ENCODE measurements at regions not wholly inside any gene's neighbourhood (a gene's known extent, or its start where the extent isn't known, plus 50 kb on each side); places are given as distances from the start of the nearest gene placed in this dataset.
A peak's percentile ranks its signal among the peaks of the same experiment; 100 is the strongest.
"Not testable (repeated sequence)": the region's sequence is repeated elsewhere in the genome, so short reads cannot be mapped to it uniquely, and the experiment has no call there.

DNA sequence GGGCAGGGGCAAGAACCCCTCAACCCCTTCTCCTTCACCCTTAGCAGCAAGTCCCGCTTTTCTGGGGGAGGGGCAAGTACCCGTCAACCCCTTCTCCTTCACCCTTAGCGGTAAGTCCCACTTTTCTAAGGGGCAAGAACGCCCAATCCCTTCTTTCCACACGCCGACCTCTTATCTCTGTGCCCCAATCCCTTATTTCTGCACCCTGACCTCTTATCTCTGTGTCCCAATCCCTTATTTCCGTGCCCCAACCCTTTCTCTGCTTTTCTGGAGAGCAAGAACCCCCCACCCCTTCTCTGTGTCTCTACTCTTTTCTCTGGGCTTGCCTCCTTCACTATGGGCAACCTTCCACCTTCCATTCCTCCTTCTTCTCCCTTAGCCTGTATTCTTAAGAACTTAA is 225.0 kb upstream of the DUSP10 start:
- DNase-seq (ENCODE audit: low read depth) = not testable (repeated sequence)

DNA sequence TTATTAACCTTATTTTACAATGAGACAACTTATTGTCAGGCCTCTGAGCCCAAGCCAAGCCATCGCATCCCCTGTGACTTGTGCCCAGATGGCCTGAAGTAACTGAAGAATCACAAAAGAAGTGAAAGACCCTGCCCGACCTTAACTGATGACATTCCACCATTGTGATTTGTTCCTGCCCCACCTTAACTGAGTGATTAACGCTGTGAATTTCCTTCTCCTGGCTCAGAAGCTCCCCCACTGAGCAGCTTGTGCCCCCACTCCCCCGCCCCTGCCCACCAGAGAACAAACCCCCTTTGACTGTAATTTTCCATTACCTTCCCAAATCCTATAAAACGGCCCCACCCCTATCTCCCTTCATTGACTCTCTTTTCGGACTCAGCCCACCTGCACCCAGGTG is 224.0 kb upstream of the DUSP10 start:
- not testable (repeated sequence) for DNase-seq (ENCODE audit: low read depth)

DNA sequence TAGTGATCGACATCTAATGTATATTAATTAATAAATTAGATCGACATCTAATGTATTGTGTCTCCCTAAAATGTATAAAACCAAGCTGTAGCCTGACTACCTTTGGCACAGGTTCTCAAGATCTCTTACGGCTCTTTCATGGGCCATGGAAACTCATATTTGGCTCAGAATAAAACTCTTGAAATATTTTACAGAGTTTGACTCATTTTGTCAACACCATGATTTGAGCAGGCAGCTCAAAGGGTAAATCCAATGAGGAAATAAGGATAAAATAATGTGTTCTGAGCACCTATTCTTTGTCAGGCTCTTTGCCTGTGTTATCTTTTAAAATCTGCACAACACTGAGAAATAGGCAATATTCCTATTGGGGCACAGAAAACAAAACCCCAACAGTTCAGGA is 223.4 kb upstream of the DUSP10 start:
- no peak for DNase-seq (ENCODE audit: low read depth)

DNA sequence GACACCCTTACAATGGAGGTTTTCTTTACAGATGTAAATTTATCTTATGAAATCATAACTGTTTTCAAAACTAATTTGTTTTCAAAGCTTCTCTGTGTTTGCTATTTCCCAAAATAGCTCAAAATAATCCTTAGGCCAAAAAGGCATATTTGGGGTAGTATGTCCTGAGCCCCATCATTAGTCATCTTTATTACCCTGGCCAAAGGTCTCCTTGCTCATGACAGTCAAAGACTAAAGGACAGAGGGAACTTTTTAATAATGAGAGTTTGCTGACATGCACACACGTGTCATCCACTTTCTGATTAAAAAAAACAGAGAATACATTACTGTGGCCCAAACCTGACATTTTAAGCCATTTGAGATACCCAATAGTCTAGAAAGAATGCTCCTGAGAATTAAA is 221.9 kb upstream of the DUSP10 start:
- peak; percentile 66 for DNase-seq (ENCODE audit: low read depth)

DNA sequence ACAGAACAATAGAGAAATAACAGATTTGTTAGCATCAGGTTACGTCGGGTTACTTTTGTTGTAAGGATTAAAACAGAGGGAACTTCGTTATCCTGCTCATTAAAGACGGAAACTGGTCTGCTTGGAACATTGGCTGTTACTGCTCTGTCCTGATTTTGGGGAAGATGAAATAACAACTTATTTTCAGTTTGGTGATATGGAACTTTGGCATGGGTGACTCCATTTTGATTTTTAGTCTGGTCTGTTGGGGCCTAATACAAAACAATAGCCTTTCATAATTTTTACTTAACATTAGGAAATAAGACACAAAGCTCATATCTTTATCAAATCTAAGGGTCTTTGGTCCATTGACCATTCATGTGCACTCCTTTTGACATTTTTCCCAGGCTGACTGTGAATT is 220.5 kb upstream of the DUSP10 start:
- DNase-seq (ENCODE audit: low read depth) = no peak

DNA sequence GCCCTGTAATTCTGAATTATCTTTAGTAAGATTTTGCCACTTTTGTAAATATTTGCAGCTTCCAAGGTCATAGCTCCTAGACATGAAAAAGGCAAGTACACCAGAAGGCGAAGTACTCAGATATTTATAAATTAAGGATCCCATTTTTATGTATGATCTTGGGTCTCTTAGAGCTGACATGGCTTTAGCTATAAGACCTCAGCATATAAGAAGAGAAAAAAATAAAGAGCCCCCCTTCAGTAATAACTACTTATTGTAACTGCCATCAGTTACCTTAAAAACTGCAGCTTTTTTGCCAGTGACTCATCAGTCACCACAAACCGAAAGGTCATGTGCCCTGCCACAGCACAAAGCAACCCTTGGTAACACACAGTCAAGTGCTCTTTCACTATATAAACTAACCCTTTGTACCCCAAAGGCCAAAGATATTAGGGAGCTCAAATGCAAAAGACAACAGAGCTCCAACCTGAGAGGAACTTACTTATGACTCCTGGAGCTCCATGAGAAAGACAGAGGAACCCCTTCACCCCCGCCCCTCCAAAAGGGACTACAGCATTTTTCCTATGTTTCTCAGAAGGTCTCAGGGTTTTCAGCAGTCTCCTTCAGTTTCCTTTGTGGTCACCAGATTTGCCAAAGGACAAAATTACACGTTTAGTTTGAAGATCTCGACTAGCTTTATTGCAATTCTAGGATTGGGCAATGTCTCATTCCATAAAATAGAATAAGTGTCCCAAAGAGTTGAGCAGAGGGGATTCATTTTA is 219.8 kb upstream of the DUSP10 start:
- peak; percentile 94 for DNase-seq (ENCODE audit: low read depth)

DNA sequence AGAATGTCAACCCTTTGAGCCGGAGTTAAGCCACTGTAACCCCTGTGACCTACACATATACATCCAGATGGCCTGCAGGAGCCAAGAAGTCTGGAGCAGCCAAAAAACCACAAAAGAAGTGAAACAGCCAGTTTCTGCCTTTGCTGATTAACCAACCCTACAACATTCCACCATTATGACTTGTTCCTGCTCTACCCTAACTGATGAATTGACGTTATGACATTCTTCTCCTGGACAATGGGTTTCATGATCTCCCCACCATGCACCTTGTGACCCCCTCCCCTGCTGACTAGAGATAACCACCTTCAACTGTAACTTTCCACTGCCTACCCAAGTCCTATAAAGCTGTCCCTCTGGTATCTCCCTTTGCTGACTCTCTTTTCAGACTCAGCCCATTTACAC is 216.3 kb upstream of the DUSP10 start:
- DNase-seq (ENCODE audit: low read depth) = peak; percentile 59

DNA sequence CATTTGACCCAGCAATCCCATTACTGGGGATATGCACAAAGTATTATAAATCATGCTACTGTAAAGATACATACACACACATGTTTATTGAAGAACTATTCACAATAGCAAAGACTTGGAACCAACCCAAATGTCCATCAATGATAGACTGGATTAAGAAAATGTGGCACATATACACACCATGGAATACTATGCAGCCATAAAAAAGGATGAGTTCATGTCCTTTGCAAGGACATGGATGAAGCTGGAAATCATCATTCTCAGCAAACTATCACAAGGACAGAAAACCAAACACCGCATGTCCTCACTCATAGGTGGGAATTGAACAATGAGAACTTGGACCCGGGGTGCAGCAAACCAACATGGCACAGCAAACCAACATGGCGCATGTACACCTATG is 215.5 kb upstream of the DUSP10 start:
- not testable (repeated sequence) for DNase-seq (ENCODE audit: low read depth)

DNA sequence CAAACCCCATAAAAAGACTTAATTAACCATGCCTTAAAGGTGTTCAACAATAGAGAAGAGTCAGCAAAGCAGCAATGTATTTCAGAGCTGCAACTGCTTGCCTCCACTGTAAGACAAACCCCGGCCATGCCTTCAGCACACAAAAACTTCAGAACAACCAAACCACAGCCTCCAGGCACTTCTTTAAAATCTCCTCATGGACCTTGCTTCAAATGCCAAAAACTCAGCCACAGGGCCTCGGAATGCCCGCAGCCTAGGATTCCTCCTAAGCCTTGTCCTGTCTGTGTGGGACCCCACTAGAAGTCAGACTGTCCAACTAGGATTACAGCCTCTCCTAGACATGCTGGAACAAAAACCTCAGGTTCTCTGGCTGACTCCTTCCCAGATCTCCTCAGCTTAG is 208.1 kb upstream of the DUSP10 start:
- DNase-seq (ENCODE audit: low read depth) = no peak

DNA sequence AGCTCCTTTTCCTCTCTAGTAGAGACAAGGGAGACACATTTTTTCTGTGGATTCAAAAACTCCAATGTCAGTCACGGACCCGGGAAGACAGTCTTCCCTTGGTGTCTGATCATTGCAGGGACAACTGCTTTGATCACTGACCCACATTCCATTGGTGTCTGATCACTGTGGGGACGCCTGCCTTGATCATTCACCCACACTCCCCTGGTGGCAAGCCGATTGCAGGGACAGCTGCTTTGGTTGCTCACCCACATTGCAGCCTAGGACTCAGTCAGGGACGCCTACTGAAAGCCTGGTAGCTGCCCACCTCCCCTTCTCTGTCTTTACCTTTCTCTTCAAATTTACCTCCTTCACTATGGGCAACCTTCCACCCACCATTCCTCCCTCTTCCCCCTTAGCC is 206.6 kb upstream of the DUSP10 start:
- DNase-seq (ENCODE audit: low read depth) = no peak

DNA sequence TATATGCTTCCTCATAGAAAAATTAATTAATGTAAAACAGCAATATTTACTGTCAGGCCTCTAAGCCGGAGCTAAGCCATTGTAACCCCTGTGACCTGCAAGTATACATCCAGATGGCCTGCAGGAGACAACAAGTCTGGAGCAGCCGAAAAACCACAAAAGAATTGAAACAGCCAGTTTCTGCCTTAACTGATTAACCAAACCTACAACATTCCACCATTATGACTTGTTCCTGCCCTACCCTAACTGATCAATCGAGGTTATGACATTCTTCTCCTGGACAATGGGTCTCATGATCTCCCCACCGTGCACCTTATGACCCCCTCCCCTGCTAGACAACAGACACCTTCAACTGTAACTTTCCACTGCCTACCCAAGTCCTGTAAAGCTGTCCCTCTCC is 205.8 kb upstream of the DUSP10 start:
- DNase-seq (ENCODE audit: low read depth) = no peak

DNA sequence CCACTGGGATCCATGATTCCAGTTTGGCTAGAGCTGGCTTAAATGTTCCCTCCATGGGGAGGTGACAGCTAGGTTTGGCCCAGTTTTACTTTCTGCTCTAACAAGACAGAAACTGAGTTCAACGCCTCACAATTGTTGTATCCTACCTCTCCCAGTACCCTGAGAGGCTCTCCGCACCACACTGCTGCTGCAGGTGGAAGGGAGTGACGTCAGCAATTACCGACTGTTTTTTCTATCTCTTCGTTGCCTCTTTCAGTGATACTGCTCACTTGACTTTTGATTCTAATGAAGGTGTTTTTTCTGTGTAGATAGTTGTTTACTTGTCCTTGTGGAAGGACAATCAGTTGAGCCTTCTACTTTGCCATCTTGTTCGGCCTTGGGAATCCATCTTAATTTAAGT is 204.9 kb upstream of the DUSP10 start:
- DNase-seq (ENCODE audit: low read depth) = no peak

DNA sequence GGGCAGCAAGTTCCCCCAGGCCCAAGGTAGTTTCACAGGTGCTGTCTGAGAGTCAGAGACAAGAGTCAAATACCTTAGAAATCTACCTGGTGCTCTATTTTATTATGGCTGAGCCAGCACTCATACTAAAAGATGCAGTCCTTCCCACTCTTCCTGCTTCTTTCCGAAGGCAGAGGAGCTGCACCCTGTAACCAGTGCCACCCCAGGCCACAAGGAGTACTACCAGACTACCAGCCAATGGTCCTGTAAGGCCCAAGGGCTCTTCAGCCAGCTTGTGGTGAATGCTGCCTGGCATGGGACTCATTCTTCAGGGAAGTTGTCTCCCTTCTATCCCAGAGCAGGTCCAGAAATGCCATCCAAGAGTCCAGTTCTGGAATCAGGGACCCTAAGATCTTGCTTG is 203.8 kb upstream of the DUSP10 start:
- no peak for DNase-seq (ENCODE audit: low read depth)

DNA sequence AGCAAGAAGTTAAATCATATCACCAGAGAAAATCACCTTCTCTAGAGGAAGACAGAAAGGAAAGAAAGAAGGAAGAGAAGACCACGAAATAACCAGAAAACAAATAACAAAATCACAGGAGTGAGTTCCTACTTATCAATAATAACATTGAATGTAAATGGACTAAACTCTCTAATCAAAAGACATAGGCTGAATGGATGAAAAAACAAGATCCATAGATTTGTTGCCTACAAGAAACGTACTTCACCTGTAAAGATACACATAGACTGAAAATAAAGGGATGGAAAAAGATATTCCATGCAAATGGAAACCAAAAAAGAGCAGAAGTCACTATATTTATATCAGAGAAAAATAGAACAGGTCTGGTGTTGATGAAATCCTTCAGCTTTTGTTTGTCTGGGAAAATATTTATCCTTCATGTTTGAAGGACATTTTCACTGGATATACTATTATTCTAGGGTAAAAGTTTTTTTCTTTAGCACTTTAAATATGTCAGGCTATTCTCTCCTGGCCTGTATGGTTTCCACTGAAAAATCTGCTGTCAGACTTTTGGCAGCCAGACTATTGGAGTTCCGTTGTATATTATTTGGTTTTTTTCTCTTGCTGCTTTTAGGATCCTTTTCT is 202.5 kb upstream of the DUSP10 start:
- no peak for DNase-seq (ENCODE audit: low read depth)

DNA sequence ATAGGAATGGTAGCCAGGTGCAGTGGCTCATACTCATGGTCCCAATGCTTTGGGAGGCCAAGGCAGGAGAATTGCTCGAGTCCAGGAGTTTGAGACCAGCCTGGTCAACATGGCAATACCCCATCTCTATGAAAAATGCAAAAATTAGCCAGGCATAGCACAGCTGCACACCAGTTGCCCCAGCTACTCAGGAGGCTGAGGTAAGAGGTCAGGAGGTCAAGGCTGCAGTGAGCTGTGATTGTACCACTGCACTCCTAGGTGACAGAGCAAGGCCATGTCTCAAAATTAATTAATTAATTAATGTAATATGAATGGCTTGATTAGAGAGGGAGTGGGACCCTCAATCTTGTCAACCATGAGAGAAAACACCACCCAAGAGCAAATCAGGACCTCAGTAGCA is 198.7 kb upstream of the DUSP10 start:
- DNase-seq (ENCODE audit: low read depth) = peak; percentile 62

DNA sequence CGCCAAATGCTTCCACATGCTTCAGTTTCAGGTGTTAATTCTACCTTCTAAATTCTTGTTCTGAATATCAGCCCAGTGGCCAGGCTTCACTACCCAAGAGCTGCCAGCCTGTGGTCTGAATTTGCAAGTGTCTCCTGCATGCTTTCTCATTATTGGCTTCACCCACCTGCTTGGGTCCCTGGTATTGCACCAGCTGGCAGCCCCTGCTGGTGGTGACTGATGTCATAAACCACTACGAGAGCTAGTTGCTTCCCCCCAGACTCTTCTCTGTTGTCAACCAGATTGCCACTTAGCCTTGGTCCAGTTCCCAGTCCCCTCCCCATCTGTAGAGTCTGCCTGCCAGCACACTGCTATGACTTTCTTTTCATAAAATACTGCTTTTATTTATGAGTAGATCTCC is 197.7 kb upstream of the DUSP10 start:
- peak; percentile 36 for DNase-seq (ENCODE audit: low read depth)

DNA sequence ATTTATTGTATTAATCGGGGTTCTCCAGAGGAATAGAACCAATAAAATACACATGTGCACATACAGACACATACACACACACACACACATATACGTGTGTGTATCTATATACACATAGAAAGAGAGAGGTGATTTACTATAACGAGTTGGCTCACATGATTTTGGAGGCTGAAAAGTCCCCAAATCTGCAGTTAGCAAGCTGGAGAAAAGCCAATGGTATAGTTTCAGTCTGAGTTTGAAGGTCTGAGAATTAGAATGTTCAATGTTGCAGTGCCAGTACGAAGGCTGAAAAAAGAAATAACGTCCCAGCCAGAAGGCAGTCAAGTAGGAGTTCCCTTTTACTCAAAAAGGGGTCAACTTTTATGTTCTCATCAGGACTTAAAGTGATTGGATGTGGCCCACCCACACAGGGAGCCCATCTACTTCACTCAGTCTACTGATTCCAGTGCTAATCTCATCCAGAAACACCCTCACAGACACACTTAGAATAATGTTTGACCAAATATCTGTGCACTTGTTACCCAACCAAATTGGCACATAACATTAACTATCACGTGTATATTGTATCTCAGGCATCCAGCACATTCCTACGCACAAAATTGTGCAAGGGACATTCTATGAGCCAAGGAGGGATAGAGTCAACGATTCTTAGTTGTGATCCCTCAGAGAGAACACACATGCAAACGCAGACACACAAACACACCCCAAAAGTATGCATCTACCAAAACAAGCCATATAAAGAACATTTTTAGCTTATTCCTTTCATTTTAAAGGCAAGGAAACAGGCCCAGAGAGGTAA is 195.5 kb upstream of the DUSP10 start:
- no peak for DNase-seq (ENCODE audit: low read depth)

DNA sequence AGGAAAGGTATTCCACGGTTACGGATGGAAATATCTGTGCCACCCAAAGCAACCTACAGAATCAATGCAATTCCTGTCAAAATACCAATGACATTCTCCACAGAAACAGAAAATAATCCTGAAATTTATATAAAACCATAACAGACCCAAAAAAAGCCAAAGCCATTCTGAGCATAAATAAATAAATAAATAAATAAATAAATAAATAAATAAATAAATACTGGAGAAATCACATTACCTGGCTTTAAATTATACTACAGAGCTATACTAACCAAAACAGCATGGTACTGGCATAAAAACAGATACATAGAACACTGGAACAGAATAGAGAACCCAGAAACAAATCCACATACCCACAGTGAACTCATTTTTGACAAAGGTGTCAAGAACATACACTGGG is 191.9 kb upstream of the DUSP10 start:
- DNase-seq (ENCODE audit: low read depth) = no peak

DNA sequence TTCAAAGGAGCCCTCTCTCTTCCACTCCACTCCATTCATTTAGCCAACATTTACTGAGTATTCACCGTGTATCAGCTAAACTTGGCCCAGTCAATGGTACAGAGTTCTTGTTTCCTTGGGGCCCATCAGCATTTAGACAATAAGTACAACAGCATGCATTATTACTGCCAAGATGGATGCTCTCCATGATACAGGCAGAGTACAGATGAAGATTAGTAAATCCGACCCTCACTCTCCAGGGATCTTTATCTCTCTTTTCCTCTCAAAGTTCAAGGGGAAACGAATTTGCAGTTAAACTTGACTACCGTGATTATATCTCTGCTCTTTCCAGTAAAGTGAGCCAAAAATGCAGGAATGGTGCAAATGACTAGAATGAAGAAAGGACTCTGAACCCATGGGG is 184.6 kb upstream of the DUSP10 start:
- no peak for DNase-seq (ENCODE audit: low read depth)

DNA sequence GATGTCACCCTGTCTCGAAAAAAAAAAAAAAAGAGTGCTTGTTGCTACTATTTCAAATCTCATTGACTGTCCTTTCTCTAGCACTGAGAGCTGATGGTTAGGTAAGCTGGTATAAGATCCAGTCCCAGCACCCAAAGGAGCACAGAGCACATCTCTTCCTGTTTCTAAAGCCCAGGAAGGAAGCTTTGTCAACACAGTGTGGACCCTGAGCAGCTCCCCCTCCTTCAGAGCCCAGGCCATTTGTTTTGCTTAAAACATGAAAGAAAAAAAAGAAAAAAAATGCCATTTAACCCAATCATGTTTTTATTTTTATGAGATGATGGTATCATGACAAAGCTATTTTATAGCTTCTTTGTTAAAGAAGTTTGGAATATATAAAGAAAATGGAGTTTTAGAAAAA is 184.1 kb upstream of the DUSP10 start:
- no peak for DNase-seq (ENCODE audit: low read depth)

DNA sequence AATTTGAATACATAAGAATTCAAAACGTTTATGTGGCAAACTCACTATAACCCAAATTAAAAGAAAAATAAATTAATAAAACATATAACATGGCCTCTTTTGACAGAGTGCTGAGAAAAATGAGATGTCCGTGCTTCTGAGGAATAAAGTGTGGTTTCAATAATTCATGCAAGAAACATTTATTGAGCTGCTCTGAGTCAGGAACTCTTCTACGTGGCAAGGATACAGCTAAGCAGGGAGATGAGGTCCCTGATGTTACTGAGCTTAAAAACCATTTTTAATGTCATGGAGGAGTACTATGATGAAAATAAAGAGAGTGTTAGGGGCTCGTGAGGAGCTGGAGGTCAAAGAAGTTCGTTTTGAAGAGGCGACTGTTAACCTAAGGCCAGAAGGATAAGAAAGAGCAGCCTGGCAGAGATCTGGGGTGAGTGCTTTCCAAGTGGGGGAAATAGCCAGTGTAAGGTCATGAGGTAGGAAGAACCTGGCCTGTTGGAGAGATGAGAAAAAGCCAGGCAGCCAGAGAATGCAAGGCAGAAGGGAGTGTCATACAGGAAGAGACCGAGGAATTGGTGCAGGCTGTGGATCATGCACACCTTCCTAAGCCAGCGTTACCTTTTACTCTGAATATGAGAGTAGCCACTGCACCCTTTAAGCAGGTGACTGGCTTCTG is 182.2 kb upstream of the DUSP10 start:
- peak; percentile 65 for DNase-seq (ENCODE audit: low read depth)

DNA sequence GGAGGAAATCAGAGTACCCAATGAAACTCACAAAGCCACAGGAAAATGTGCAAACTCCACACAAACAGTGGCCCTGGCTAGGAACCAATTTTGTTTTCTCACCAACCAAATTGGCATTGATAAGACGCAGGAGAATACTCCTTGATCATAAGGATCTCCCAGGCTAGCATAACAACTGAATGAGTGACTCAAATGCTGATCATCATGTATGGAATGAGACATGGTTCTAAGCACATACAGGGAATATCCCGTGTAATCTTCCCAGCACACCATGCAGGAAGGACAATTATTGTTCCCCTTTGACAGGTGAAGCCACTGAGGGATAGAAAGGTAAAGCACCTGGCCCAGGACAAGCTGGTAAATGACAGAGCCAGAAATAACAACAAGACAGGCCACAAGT is 180.0 kb upstream of the DUSP10 start:
- DNase-seq (ENCODE audit: low read depth) = no peak

Measured in LHCN-M2 (cell line).